Fibroblast of peridontal ligament (primary cell): ENCODE measurements at regions not wholly inside any gene's neighbourhood (a gene's known extent, or its start where the extent isn't known, plus 50 kb on each side); places are given as distances from the start of the nearest gene placed in this dataset.
A peak's percentile ranks its signal among the peaks of the same experiment; 100 is the strongest.

Experiments
- DNase-seq: peaks from one replicate; pipeline ENCODE4 v3.0.0-alpha.2; 2010; ENCODE audit errors: extremely low read depth

- no peak for DNase-seq
These were observed 57.5 kb upstream of the ARL15 start for GRCh38 chr5:54367844-54368243.

- DNase-seq, result no peak
These were observed 56.3 kb upstream of the ARL15 start for GRCh38 chr5:54366707-54367106.

GRCh38 chr5:54363669-54364068, 53.3 kb upstream of the ARL15 start:
- no peak for DNase-seq

- DNase-seq, result no peak
These were observed 52.7 kb upstream of the ARL15 start for GRCh38 chr5:54362992-54363625.

GRCh38 chr5:54362434-54362833, 52.1 kb upstream of the ARL15 start:
- peak; percentile 78 for DNase-seq

GRCh38 chr5:54361691-54362411, 51.5 kb upstream of the ARL15 start:
- peak; percentile 40 for DNase-seq

- peak; percentile 51 for DNase-seq
These were observed 50.7 kb upstream of the ARL15 start for GRCh38 chr5:54360925-54361662.
